GM13976 (cell line): ENCODE measurements at regions not wholly inside any gene's neighbourhood (a gene's known extent, or its start where the extent isn't known, plus 50 kb on each side); places are given as distances from the start of the nearest gene placed in this dataset.
"Not testable (repeated sequence)": the region's sequence is repeated elsewhere in the genome, so short reads cannot be mapped to it uniquely, and the experiment has no call there.

Source experiments
- DNase-seq: peaks from one replicate; pipeline ENCODE4 v3.0.0; 2012; ENCODE audit warnings: low spot score
- in situ Hi-C: fragments of 300-500 bp; cut with MboI; formaldehyde crosslinking; loops from one replicate; pipeline ENCODE4 v1.12.0; 2022; ENCODE audit warnings: low sequenced_read_pairs, mixed read lengths, inconsistent platforms; ENCODE audit not compliant: unreplicated experiment
- TF ChIP-seq, protein P1 (sequence below): IDR thresholded peaks from 2 replicates; pipeline ENCODE4 v1.5.1; 2012; ENCODE audit warnings: borderline replicate concordance, mild to moderate bottlenecking; ENCODE audit not compliant: insufficient read depth; ENCODE audit errors: extremely low read depth, missing control alignments, control extremely low read depth

DNA sequence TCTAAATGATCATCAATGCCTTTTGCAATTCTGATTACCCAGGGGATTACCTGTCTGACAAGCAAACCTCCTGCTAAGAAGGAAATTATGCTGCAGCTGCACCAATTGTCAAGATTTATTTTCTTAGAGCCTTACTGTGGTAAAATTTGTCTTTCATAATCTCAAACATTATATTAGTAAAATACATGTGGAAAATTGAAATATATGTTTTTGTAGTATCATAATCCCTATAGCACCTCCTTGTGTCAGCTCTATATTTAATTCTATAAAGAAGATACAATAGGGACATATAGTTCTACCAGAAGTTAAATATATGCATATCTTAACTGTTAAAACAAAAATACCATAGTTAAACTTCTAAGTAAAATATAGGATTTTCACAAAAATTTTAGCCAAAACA, 655.6 kb upstream of the PCDH10 start:
- TF ChIP-seq, protein P1, sequence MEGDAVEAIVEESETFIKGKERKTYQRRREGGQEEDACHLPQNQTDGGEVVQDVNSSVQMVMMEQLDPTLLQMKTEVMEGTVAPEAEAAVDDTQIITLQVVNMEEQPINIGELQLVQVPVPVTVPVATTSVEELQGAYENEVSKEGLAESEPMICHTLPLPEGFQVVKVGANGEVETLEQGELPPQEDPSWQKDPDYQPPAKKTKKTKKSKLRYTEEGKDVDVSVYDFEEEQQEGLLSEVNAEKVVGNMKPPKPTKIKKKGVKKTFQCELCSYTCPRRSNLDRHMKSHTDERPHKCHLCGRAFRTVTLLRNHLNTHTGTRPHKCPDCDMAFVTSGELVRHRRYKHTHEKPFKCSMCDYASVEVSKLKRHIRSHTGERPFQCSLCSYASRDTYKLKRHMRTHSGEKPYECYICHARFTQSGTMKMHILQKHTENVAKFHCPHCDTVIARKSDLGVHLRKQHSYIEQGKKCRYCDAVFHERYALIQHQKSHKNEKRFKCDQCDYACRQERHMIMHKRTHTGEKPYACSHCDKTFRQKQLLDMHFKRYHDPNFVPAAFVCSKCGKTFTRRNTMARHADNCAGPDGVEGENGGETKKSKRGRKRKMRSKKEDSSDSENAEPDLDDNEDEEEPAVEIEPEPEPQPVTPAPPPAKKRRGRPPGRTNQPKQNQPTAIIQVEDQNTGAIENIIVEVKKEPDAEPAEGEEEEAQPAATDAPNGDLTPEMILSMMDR, result no peak
- DNase-seq, result no peak
- in situ Hi-C loops, result no loop called here

DNA sequence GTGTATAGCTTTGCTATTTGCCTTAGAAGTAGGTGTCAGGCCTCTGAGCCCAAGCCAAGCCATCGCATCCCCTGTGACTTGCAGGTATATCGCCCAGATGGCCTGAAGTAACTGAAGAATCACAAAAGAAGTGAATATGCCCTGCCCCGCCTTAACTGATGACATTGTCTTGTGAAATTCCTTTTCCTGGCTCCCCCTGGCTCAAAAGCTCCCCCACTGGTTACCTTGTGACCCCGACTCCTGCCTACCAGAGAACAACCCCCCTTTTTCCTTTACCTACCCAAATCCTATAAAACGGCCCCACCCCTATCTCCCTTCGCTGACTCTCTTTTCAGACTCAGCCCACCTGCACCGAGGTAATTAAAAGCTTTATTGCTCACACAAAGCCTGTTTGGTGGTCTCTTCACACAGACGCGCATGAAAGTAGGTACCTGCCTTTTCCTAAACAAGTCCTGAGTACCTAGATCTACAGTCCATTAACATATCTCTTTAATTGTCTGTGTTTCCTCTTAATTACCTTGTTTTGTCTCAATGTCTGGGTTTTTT, 653.8 kb upstream of the PCDH10 start:
- DNase-seq, in situ Hi-C loops: not testable (repeated sequence)

DNA sequence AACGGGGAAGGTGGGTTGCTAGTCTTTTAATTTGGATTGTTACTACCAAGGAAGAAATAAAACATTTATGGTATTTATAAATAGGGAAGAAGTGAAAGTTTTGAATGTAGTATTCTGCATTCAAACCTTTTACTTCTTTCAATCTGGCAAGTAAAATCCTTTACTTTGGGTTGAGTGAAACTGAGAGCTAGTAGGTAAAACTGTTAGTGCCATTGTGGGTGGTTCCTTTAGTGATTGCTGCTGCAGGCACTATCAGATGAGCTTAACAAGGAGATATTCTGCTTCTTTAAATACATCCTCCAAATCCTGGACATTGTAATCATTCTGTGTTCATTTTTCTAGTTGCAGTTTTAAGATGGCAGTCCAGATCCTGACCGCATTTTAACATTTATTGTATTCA, 650.9 kb upstream of the PCDH10 start:
- TF ChIP-seq, protein P1, result no peak
- no peak for DNase-seq
- in situ Hi-C loops, result no loop called here

DNA sequence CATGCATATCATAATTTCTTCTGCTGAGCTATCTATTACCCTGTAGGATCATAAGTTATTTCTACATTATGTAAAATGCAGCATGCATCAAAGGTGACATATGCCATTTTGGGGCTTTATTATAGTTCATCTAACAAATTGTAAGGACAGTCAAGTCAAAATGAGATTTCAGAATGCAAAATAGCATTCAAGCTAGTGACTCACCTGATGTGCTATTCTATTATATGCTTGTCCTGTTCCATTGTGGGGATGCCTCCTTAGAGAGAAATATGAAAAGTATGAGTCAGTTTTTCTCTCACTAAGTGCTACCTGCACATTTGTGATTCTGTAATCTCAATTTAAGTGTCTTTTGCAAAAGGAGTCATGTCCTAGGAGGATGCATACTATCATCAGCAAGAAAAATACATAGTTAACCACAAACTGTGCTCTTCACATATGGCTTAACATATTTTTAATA, 647.0 kb upstream of the PCDH10 start:
- no peak for DNase-seq
- TF ChIP-seq, protein P1, result no peak
- in situ Hi-C loops, result no loop called here

DNA sequence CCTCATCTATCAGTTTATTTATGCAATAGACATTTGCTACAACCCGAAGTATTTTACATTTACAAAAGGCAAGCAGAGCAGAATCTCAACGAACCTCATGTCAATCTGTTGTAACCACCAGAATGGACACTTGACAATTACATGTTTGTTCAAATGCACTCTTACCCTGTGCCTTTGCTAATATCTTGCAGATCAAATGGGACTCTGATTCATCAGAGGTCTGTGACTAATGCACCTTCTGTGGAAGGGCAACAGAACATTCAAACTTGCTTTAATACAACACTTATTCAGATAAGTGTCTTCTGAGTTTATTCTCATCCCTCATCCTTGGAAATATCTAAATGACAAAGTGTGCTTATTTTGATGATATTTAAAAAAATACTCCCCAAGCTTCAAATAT, 644.7 kb upstream of the PCDH10 start:
- TF ChIP-seq, protein P1, result no peak
- DNase-seq, result no peak
- in situ Hi-C loops, result no loop called here

DNA sequence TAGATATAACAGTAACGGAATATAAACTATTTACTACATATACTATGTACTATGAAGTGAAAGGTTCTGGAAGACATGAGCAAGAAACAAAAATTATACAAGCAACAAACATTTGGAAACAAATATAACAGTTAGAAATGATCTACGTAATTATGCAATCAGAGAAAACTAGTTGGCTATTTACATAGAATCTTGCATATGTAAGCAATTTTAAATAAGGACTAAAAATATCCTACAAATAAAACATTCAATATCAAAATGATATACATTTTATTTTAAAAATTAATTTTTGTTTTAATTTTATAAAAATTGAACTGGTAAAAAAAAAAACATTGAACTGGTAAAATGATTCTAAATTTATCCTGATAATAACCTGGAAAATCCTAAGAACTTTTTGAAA, 642.5 kb upstream of the PCDH10 start:
- no peak for DNase-seq
- in situ Hi-C loops, result no loop called here
- TF ChIP-seq, protein P1, result no peak

DNA sequence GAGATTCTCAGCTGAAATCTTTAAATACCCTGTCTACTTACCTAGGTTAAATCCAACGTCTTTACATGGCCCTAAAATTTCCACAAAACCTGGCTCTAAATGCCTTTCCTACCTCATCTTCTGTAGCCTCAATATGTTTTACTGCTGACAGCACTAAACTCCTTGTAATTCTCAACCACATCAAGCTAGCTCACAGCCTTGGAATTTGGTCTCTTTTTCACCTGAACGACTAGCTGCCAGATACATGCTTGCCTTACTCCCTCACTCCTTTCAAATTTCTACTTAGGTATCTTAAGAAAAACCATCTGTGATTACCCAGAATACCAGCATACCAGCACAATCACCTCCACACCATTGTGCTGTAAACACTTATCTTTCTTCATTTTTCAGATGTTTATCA, 635.6 kb upstream of the PCDH10 start:
- TF ChIP-seq, protein P1, result no peak
- in situ Hi-C loops, result no loop called here
- DNase-seq, result no peak
